OCI-LY1 (cell line): ENCODE measurements at regions not wholly inside any gene's neighbourhood (a gene's known extent, or its start where the extent isn't known, plus 50 kb on each side); places are given as distances from the start of the nearest gene placed in this dataset.

Experiments used
- EZH2 ChIP-seq: fragments of 200-600 bp; sonication (generic), shearing (Covaris generic); IDR thresholded peaks from 2 replicates; pipeline ENCODE4 v1.8.0; 2017; ENCODE audit warnings: borderline replicate concordance, mixed run types, mild to moderate bottlenecking, antibody characterized with exemption, low read length, moderate library complexity, mixed read lengths
- TF ChIP-seq, protein P1 (sequence below): fragments of 200-600 bp; sonication (generic), shearing (Covaris generic); IDR thresholded peaks from 2 replicates; pipeline ENCODE4 v1.5.1; 2017; ENCODE audit warnings: mild to moderate bottlenecking, antibody characterized with exemption, low read length, moderate library complexity, mixed read lengths

DNA sequence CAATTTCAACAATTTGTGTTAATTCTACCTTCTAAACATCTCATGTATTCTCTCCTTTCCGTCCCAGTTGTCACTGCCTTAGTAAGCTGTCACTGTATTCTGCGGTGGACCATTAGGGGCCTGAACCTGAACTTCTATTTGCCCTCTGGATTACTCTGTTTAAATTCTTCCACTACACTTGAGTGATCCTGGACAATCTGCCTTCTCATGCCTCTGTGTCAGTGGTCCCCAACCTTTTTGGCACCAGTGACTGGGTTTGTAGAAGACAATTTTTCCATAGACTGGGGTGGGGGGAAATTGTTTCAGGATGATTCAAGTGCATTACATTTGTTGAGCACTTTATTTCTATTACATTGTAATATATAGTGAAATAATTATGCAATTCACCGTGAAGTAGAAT, 1157.6 kb upstream of the SEMA6A start:
- TF ChIP-seq, protein P1, sequence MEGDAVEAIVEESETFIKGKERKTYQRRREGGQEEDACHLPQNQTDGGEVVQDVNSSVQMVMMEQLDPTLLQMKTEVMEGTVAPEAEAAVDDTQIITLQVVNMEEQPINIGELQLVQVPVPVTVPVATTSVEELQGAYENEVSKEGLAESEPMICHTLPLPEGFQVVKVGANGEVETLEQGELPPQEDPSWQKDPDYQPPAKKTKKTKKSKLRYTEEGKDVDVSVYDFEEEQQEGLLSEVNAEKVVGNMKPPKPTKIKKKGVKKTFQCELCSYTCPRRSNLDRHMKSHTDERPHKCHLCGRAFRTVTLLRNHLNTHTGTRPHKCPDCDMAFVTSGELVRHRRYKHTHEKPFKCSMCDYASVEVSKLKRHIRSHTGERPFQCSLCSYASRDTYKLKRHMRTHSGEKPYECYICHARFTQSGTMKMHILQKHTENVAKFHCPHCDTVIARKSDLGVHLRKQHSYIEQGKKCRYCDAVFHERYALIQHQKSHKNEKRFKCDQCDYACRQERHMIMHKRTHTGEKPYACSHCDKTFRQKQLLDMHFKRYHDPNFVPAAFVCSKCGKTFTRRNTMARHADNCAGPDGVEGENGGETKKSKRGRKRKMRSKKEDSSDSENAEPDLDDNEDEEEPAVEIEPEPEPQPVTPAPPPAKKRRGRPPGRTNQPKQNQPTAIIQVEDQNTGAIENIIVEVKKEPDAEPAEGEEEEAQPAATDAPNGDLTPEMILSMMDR = no peak
- no peak for TF ChIP-seq EZH2
